Neural cell (in vitro differentiated cells): ENCODE measurements at regions not wholly inside any gene's neighbourhood (a gene's known extent, or its start where the extent isn't known, plus 50 kb on each side); places are given as distances from the start of the nearest gene placed in this dataset.

Source experiments
- EP300 ChIP-seq: fragments of 450-650 bp; conservative IDR thresholded peaks from 2 replicates; pipeline ENCODE4 v1.6.1; 2014; ENCODE audit warnings: antibody characterized with exemption, mild to moderate bottlenecking, moderate library complexity; ENCODE audit not compliant: poor library complexity, severe bottlenecking
- EZH2 ChIP-seq: fragments of 200-600, 300-800 bp; shearing (Covaris generic), sonication (generic); IDR thresholded peaks from 2 replicates; pipeline ENCODE4 v1.6.1; 2014; ENCODE audit warnings: antibody characterized with exemption, low read length, borderline replicate concordance, mild to moderate bottlenecking; ENCODE audit not compliant: insufficient read depth, poor library complexity, severe bottlenecking
- MXI1 ChIP-seq: fragments of 450-650 bp; conservative IDR thresholded peaks from 2 replicates; pipeline ENCODE4 v1.6.1; 2014; ENCODE audit warnings: antibody characterized with exemption, mild to moderate bottlenecking; ENCODE audit not compliant: poor library complexity, severe bottlenecking
- POLR2AphosphoS5 ChIP-seq: IDR thresholded peaks from 2 replicates; pipeline ENCODE4 v1.6.1; 2012
- RAD21 ChIP-seq: fragments of 450-650 bp; conservative IDR thresholded peaks from 2 replicates; pipeline ENCODE4 v1.6.1; 2014; ENCODE audit warnings: antibody characterized with exemption, mild to moderate bottlenecking, moderate library complexity
- SMC3 ChIP-seq: fragments of 450-650 bp; conservative IDR thresholded peaks from 2 replicates; pipeline ENCODE4 v1.6.1; 2014; ENCODE audit warnings: antibody characterized with exemption, mild to moderate bottlenecking, moderate library complexity; ENCODE audit not compliant: poor library complexity
- TAF1 ChIP-seq: IDR thresholded peaks from 2 replicates; pipeline ENCODE4 v1.6.1; 2012; ENCODE audit warnings: low read depth
- TF ChIP-seq, protein P1 (sequence below): fragments of 450-650 bp; IDR thresholded peaks from 2 replicates; pipeline ENCODE4 v1.5.1; 2014; ENCODE audit warnings: antibody characterized with exemption, mild to moderate bottlenecking, moderate library complexity; ENCODE audit not compliant: poor library complexity, severe bottlenecking
- TF ChIP-seq, protein P2 (sequence below): IDR thresholded peaks from 2 replicates; pipeline ENCODE4 v1.6.1; 2012; ENCODE audit warnings: borderline replicate concordance

DNA sequence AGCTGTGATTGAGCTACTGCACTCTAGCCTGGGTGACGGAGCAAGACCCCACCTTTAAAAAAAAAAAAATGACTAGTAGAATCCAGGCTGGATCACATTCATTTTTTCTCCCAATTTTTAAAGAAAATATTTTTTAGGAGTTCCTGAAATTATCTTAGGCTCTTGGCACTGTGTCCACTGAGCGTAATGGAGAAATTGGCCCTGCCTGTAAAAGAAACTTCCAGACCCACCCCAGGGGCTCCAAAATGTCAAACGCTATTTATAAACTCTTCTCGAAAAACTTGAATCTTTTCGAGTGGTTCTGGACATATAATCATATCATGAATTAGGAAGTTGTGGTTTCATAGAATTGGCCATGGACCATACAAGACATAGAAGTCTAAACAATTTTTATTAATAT, 300.2 kb upstream of the RGMA start:
- TF ChIP-seq, protein P1, sequence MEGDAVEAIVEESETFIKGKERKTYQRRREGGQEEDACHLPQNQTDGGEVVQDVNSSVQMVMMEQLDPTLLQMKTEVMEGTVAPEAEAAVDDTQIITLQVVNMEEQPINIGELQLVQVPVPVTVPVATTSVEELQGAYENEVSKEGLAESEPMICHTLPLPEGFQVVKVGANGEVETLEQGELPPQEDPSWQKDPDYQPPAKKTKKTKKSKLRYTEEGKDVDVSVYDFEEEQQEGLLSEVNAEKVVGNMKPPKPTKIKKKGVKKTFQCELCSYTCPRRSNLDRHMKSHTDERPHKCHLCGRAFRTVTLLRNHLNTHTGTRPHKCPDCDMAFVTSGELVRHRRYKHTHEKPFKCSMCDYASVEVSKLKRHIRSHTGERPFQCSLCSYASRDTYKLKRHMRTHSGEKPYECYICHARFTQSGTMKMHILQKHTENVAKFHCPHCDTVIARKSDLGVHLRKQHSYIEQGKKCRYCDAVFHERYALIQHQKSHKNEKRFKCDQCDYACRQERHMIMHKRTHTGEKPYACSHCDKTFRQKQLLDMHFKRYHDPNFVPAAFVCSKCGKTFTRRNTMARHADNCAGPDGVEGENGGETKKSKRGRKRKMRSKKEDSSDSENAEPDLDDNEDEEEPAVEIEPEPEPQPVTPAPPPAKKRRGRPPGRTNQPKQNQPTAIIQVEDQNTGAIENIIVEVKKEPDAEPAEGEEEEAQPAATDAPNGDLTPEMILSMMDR, result no peak
- TF ChIP-seq SMC3 (no peak), POLR2AphosphoS5 (no peak), EZH2 (no peak), EP300 (no peak), TAF1 (no peak), RAD21 (no peak), MXI1 (no peak)
- TF ChIP-seq, protein P2, sequence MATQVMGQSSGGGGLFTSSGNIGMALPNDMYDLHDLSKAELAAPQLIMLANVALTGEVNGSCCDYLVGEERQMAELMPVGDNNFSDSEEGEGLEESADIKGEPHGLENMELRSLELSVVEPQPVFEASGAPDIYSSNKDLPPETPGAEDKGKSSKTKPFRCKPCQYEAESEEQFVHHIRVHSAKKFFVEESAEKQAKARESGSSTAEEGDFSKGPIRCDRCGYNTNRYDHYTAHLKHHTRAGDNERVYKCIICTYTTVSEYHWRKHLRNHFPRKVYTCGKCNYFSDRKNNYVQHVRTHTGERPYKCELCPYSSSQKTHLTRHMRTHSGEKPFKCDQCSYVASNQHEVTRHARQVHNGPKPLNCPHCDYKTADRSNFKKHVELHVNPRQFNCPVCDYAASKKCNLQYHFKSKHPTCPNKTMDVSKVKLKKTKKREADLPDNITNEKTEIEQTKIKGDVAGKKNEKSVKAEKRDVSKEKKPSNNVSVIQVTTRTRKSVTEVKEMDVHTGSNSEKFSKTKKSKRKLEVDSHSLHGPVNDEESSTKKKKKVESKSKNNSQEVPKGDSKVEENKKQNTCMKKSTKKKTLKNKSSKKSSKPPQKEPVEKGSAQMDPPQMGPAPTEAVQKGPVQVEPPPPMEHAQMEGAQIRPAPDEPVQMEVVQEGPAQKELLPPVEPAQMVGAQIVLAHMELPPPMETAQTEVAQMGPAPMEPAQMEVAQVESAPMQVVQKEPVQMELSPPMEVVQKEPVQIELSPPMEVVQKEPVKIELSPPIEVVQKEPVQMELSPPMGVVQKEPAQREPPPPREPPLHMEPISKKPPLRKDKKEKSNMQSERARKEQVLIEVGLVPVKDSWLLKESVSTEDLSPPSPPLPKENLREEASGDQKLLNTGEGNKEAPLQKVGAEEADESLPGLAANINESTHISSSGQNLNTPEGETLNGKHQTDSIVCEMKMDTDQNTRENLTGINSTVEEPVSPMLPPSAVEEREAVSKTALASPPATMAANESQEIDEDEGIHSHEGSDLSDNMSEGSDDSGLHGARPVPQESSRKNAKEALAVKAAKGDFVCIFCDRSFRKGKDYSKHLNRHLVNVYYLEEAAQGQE, result no peak
